Omental fat pad (tissue), 3 donors: ENCODE measurements at regions not wholly inside any gene's neighbourhood (a gene's known extent, or its start where the extent isn't known, plus 50 kb on each side); places are given as distances from the start of the nearest gene placed in this dataset.

Source experiments
- ATAC-seq: fragments of 150-250 bp; one replicate; pipeline ENCODE4 v1.9.1; 2016; ENCODE audit warnings: mild to moderate bottlenecking, moderate library complexity; ENCODE audit not compliant: low FRiP score
- DNase-seq: peaks from one replicate; pipeline ENCODE4 v3.0.0-alpha.2; 2019; ENCODE audit warnings: low spot score
- TF ChIP-seq, protein P1 (sequence below), 3 donors: fragments of 450-650 bp; IDR thresholded peaks; one replicate each; pipeline ENCODE4 v1.5.1; 2016 to 2017; ENCODE audit warnings: antibody characterized with exemption in 3 of 3, mild to moderate bottlenecking in 3 of 3, moderate library complexity in 2 of 3

DNA sequence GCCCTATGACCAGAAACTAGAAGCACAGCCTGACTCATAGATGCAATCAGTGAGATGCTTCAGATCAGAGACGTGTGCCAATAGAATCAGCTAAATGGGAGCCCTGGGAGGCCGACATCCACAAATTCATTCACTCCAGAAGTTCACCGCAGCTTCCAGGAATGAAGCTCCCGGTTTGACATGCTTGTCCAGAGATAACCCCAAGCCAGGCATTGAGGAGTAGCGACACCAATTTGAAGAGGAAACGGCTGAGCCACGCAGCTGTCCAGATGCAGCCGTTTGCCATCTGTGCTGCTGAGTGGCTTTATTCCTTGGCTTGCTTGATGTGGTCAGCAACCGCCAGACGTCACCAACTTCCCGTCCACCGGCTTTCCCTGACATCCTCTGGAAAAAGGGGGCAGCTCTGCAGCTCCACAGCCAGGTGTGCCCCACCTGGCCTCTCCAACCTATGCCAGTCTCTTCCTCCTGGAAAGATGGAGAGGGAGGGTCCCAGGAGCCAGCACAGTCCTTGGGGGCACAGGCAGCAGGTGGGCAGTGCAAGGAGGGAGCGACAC, 123.9 kb upstream of the OPCML start:
- no peak for DNase-seq
- TF ChIP-seq, protein P1, sequence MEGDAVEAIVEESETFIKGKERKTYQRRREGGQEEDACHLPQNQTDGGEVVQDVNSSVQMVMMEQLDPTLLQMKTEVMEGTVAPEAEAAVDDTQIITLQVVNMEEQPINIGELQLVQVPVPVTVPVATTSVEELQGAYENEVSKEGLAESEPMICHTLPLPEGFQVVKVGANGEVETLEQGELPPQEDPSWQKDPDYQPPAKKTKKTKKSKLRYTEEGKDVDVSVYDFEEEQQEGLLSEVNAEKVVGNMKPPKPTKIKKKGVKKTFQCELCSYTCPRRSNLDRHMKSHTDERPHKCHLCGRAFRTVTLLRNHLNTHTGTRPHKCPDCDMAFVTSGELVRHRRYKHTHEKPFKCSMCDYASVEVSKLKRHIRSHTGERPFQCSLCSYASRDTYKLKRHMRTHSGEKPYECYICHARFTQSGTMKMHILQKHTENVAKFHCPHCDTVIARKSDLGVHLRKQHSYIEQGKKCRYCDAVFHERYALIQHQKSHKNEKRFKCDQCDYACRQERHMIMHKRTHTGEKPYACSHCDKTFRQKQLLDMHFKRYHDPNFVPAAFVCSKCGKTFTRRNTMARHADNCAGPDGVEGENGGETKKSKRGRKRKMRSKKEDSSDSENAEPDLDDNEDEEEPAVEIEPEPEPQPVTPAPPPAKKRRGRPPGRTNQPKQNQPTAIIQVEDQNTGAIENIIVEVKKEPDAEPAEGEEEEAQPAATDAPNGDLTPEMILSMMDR (IDR thresholded peaks at IDR 0.05), result no peak
- no peak for ATAC-seq

DNA sequence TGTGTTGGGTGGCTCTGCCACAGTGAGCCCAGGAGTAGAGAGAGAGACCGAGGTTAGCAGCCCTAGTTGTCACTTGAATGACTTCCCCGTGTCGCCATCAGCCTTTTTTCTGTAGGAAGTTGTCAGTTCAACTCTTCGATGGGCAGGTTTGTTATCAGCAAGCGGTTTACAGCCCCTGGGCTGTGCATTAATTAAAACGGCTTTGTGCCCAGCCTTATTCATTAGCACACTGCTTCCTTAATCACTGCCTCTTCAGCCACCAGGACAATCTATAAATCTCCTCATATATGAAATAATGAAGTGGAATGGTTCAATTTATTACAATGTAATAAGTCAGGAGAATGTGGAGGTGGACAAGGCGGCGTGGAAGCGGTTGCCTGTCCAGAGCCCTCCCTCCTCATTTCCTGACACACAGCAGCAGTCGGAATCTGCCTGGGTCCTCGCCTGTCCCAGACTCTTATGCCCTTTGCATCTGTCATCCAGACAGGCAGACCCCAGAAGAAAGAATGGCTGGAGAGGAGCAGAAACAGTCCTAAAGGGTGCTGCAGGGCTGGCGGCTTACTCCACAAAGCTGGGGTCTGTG, 122.4 kb upstream of the OPCML start:
- DNase-seq (no peak), ATAC-seq (no peak)
- TF ChIP-seq, protein P1 (IDR thresholded peaks at IDR 0.05), result no peak

DNA sequence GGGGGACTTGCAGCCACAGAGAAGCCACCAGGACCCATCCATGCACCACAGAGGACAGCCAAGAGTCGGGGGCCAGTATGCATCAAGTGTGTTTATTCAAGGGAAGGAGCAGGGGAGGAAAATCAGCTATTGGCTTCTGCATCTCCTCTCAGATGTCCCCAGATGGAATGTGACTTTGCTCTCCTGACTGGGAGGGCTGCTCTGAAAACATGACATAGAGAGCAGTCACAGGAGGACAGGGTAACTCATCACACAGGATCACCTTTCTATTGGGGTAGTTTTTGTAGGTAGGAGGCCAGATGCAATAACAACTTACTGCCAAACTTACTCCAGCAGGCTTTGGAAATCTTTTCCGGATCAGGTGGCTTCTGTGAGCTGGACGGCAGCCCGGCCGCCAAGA, 121.0 kb upstream of the OPCML start:
- TF ChIP-seq, protein P1 (IDR thresholded peaks at IDR 0.05), result no peak
- DNase-seq (no peak), ATAC-seq (no peak)

DNA sequence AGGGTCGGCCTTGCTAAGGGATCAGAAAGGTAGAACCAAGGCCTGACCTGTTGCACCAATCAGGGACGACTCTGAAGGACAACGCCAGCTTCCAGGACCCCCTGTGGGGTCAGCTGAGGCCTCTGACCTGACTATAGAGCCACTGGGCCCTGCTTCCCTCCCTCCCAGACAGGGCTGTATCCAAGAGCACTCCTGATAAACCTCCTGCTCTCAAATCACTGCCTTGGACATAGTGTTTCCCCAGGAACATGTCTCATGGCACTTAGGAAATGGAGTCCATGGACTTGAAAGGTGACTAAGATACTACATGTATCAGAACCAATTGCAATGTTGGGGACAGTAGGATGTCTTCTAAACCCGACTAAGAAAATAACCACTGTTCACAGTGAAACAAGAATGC, 117.8 kb upstream of the OPCML start:
- DNase-seq, result no peak
- no peak for ATAC-seq
- TF ChIP-seq, protein P1 (IDR thresholded peaks at IDR 0.05), result no peak

DNA sequence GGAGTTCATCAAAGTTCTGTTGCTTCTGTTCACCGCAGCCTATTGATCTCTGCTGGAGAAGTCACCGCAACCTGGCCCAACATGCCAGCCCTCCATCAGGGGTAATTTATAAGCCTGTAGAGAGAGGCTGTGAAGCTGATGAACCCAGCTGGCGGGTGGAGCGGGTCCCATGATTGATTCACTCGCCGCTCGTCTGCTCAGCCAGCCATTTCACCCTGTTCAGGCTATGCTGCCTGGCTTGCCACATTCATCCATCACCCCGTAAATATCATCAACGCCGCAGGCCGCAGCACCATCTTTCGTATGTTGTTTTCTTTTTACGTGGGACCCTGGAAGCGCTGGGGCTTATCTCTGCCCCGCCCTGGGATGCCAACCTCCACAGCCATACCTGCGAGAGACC, 116.7 kb upstream of the OPCML start:
- TF ChIP-seq, protein P1 (IDR thresholded peaks at IDR 0.05), result no peak

DNA sequence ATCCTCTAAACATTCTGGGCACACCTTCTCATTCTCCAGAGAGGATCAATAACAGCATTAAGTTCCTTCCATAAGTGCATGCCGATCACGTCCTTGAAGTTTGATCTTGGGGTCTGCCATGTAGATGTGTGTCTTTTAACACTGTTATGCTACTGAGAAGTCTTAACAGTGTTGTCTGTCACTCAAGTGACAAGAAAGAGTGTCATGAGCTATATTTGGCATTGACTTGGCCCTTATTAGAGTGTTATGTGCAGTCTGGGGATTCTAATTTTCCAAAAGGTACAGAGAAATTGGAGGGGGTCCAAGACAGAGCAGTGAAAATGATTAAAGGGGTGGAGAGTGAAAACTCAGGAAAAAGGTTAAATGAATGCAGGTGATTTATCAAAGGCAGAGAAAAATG, 107.1 kb upstream of the OPCML start:
- DNase-seq (no peak), ATAC-seq (no peak)
- TF ChIP-seq, protein P1 (IDR thresholded peaks at IDR 0.05), result no peak

More for the DNA sequence above, 116.7 kb upstream of the OPCML start:
- ATAC-seq (no peak), DNase-seq (no peak)

DNA sequence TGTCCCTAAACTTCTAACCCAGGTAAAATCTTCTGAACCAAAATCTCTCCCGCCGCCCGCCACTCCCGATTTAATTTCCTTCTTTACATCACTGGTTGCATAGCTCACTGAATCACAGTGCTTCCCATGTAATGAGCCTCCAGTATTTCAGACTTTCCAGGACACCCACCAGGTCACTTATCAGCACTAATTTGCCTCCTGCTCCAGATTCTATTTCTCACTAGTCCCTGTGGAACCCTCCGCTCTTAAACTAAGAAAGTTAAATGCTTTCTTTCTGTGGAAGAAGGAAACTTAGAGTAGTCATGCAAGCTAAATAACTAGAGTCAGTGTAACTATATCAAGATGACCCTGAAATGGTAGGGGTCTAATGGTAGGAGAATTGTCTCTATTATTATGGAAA, 106.6 kb upstream of the OPCML start:
- TF ChIP-seq, protein P1 (IDR thresholded peaks at IDR 0.05), result no peak
- no peak for ATAC-seq
- DNase-seq, result no peak
